ENCODE measurements at regions not wholly inside any gene's neighbourhood (a gene's known extent, or its start where the extent isn't known, plus 50 kb on each side); places are given as distances from the start of the nearest gene placed in this dataset.

DNA sequence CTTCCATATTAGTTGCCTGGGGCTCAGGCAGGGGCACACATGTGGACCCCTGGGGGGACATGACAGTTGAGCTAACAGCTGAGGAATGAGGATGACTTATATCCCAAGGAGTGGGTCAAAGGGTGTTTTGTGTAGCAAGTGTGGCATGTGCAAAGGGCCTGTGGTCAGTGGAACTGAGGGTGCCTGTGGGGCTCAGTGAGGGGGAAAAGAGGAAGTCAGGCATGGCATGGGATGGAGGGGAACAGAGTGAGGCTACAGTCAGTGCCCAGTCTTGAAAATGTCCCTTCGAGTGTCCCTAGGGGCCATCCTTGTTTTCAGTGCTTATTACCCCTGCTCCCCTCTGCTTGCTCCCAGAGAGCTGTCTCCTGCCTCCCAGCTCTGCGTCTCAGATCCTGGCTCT lies 64.3 kb upstream of the CD99 start:
- Histone ChIP-seq H3K9ac (ENCODE audit: low read depth in 1 of 2, low read length in 2 of 2) (no peak overlapping the region), H3K36me3 (ENCODE audit: control insufficient read depth in 4 of 4, insufficient read depth in 3 of 4, low read depth in 1 of 4, low read length in 3 of 4) (peaks cover 0 to 5% (median 0%) of the 10 kb centered on the region in 4 donors), H3K4me1 (ENCODE audit: control insufficient read depth in 4 of 4, insufficient read depth in 4 of 4, low read length in 3 of 4) (no peaks in the 10 kb centered on the region), H3K9me3 (ENCODE audit: control insufficient read depth in 4 of 4, low read length in 3 of 4) (peaks cover 0 to 8% (median 1%) of the 10 kb centered on the region in 4 donors), H3K4me3 (ENCODE audit: low read depth in 1 of 3, low read length in 3 of 3) (no peak overlapping the region), H3K27me3 (ENCODE audit: control insufficient read depth in 4 of 4, insufficient read depth in 4 of 4, low read length in 3 of 4) (no peaks in the 10 kb centered on the region), H3K27ac (ENCODE audit: low read depth in 1 of 2, low read length in 2 of 2) (no peak overlapping the region)
- TF ChIP-seq NR2F2 (IDR thresholded peaks at IDR 0.05), result no peak
- WGBS, result 97% methylated on average over 2 of the region's 2 CpGs
- no peak for DNase-seq (ENCODE audit: low spot score)

DNA sequence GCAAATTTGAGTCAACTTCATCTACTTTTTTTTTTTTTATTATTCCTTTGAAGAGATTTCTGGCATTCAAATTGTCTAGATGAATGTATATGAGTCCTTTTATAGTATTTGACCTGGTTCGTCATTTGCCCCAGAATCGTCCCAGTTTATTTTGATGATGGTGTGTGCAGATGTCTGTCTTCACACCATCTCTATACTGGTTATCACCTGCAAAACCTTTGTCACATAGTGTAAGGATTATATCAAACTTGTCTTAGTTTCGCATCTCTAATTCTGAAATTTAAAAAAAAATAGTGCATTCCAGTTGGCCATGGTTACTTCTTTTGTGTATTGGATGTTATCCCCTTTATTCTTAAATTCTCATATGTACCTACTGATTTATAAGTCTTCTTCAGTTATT lies 70.5 kb upstream of the CD99 start:
- no peaks in the 10 kb centered on the region for H3K4me1 ChIP-seq (ENCODE audit: control insufficient read depth in 4 of 4, insufficient read depth in 4 of 4, low read length in 3 of 4)
- DNase-seq (ENCODE audit: low spot score), result no peak
- H3K9ac ChIP-seq (ENCODE audit: low read depth in 1 of 2, low read length in 2 of 2), result no peak overlapping the region
- H3K27ac ChIP-seq (ENCODE audit: low read depth in 1 of 2, low read length in 2 of 2), result no peak overlapping the region
- TF ChIP-seq, protein P1, sequence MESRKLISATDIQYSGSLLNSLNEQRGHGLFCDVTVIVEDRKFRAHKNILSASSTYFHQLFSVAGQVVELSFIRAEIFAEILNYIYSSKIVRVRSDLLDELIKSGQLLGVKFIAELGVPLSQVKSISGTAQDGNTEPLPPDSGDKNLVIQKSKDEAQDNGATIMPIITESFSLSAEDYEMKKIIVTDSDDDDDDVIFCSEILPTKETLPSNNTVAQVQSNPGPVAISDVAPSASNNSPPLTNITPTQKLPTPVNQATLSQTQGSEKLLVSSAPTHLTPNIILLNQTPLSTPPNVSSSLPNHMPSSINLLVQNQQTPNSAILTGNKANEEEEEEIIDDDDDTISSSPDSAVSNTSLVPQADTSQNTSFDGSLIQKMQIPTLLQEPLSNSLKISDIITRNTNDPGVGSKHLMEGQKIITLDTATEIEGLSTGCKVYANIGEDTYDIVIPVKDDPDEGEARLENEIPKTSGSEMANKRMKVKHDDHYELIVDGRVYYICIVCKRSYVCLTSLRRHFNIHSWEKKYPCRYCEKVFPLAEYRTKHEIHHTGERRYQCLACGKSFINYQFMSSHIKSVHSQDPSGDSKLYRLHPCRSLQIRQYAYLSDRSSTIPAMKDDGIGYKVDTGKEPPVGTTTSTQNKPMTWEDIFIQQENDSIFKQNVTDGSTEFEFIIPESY (IDR thresholded peaks at IDR 0.05), result no peak
- TF ChIP-seq EGR1 (IDR thresholded peaks at IDR 0.05; ENCODE audit: low read depth in 2 of 2) (no peak), TAF1 (conservative IDR thresholded peaks at IDR 0.05) (no peak), GABPA (IDR thresholded peaks at IDR 0.05 in 1 of 2, conservative IDR thresholded peaks at IDR 0.05 in 1 of 2) (no peak), SP1 (IDR thresholded peaks at IDR 0.05) (no peak), HNF4G (IDR thresholded peaks at IDR 0.05) (no peak), FOXA2 (IDR thresholded peaks at IDR 0.05) (no peak), JUND (IDR thresholded peaks at IDR 0.05) (no peak), RXRA (IDR thresholded peaks at IDR 0.05) (no peak), NR2F2 (IDR thresholded peaks at IDR 0.05) (no peak), RAD21 (IDR thresholded peaks at IDR 0.05) (no peak), HNF4A (conservative IDR thresholded peaks at IDR 0.05) (no peak)
- TF ChIP-seq, protein P2, sequence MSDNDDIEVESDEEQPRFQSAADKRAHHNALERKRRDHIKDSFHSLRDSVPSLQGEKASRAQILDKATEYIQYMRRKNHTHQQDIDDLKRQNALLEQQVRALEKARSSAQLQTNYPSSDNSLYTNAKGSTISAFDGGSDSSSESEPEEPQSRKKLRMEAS (IDR thresholded peaks at IDR 0.05), result no peak
- TF ChIP-seq, protein P3, sequence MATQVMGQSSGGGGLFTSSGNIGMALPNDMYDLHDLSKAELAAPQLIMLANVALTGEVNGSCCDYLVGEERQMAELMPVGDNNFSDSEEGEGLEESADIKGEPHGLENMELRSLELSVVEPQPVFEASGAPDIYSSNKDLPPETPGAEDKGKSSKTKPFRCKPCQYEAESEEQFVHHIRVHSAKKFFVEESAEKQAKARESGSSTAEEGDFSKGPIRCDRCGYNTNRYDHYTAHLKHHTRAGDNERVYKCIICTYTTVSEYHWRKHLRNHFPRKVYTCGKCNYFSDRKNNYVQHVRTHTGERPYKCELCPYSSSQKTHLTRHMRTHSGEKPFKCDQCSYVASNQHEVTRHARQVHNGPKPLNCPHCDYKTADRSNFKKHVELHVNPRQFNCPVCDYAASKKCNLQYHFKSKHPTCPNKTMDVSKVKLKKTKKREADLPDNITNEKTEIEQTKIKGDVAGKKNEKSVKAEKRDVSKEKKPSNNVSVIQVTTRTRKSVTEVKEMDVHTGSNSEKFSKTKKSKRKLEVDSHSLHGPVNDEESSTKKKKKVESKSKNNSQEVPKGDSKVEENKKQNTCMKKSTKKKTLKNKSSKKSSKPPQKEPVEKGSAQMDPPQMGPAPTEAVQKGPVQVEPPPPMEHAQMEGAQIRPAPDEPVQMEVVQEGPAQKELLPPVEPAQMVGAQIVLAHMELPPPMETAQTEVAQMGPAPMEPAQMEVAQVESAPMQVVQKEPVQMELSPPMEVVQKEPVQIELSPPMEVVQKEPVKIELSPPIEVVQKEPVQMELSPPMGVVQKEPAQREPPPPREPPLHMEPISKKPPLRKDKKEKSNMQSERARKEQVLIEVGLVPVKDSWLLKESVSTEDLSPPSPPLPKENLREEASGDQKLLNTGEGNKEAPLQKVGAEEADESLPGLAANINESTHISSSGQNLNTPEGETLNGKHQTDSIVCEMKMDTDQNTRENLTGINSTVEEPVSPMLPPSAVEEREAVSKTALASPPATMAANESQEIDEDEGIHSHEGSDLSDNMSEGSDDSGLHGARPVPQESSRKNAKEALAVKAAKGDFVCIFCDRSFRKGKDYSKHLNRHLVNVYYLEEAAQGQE (IDR thresholded peaks at IDR 0.05), result no peak
- TF ChIP-seq, protein P4, sequence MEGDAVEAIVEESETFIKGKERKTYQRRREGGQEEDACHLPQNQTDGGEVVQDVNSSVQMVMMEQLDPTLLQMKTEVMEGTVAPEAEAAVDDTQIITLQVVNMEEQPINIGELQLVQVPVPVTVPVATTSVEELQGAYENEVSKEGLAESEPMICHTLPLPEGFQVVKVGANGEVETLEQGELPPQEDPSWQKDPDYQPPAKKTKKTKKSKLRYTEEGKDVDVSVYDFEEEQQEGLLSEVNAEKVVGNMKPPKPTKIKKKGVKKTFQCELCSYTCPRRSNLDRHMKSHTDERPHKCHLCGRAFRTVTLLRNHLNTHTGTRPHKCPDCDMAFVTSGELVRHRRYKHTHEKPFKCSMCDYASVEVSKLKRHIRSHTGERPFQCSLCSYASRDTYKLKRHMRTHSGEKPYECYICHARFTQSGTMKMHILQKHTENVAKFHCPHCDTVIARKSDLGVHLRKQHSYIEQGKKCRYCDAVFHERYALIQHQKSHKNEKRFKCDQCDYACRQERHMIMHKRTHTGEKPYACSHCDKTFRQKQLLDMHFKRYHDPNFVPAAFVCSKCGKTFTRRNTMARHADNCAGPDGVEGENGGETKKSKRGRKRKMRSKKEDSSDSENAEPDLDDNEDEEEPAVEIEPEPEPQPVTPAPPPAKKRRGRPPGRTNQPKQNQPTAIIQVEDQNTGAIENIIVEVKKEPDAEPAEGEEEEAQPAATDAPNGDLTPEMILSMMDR (IDR thresholded peaks at IDR 0.05; ENCODE audit: low read depth, low read length, missing input control), result no peak
- no peaks in the 10 kb centered on the region for H3K27me3 ChIP-seq (ENCODE audit: control insufficient read depth in 4 of 4, insufficient read depth in 4 of 4, low read length in 3 of 4)
- 92% methylated on average over 3 of the region's 3 CpGs for WGBS
- no peaks in the 10 kb centered on the region for H3K9me3 ChIP-seq (ENCODE audit: control insufficient read depth in 4 of 4, low read length in 3 of 4)
- peaks cover 0 to 2% (median 0%) of the 10 kb centered on the region in 4 donors for H3K36me3 ChIP-seq (ENCODE audit: control insufficient read depth in 4 of 4, insufficient read depth in 3 of 4, low read depth in 1 of 4, low read length in 3 of 4)
- H3K4me3 ChIP-seq (ENCODE audit: low read depth in 1 of 3, low read length in 3 of 3), result no peak overlapping the region

Data from liver (tissue), 8 donors.